ENCODE measurements at regions not wholly inside any gene's neighbourhood (a gene's known extent, or its start where the extent isn't known, plus 50 kb on each side); places are given as distances from the start of the nearest gene placed in this dataset.

DNA sequence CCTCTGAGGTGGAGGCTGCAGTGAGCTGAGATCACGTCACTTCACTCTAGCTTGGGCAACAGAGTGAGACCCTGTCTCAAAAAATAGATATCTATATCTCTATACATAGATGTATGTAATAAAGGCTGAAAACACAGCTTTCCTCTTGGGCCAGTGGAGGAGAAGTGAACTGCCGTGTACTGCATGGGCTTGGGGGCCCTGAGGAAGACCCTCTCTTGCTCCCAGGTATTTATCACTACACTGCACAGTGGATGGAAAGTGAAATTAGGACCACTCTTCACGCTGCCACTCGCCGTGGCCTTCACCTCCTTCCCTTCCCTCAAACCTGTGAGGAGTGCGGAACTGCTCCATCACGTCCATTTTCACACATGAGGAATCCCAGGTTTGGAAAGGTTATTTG lies 68.8 kb upstream of the SIAH1 start:
- TF ChIP-seq, protein P1, sequence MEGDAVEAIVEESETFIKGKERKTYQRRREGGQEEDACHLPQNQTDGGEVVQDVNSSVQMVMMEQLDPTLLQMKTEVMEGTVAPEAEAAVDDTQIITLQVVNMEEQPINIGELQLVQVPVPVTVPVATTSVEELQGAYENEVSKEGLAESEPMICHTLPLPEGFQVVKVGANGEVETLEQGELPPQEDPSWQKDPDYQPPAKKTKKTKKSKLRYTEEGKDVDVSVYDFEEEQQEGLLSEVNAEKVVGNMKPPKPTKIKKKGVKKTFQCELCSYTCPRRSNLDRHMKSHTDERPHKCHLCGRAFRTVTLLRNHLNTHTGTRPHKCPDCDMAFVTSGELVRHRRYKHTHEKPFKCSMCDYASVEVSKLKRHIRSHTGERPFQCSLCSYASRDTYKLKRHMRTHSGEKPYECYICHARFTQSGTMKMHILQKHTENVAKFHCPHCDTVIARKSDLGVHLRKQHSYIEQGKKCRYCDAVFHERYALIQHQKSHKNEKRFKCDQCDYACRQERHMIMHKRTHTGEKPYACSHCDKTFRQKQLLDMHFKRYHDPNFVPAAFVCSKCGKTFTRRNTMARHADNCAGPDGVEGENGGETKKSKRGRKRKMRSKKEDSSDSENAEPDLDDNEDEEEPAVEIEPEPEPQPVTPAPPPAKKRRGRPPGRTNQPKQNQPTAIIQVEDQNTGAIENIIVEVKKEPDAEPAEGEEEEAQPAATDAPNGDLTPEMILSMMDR (IDR thresholded peaks at IDR 0.05; ENCODE audit: low read depth, low read length): no peak
- TF ChIP-seq POLR2A (IDR thresholded peaks at IDR 0.05; ENCODE audit: extremely low read depth, insufficient read length): no peak
- TF ChIP-seq, protein P2, sequence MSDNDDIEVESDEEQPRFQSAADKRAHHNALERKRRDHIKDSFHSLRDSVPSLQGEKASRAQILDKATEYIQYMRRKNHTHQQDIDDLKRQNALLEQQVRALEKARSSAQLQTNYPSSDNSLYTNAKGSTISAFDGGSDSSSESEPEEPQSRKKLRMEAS (IDR thresholded peaks at IDR 0.05; ENCODE audit: low read depth, low read length): no peak
- TF ChIP-seq MYC (IDR thresholded peaks at IDR 0.05; ENCODE audit: low read depth, low read length): no peak

Measured in NB4 (cell line).